GM21528 (cell line): ENCODE measurements at regions not wholly inside any gene's neighbourhood (a gene's known extent, or its start where the extent isn't known, plus 50 kb on each side); places are given as distances from the start of the nearest gene placed in this dataset.
"Not testable (repeated sequence)": the region's sequence is repeated elsewhere in the genome, so short reads cannot be mapped to it uniquely, and the experiment has no call there.

Experiments used
- ATAC-seq: cut with Tn5 transposase; IDR thresholded peaks from one replicate; pipeline ENCODE4 v1.9.1; 2021; ENCODE audit warnings: mild to moderate bottlenecking, moderate library complexity; ENCODE audit not compliant: unreplicated experiment, low FRiP score

DNA sequence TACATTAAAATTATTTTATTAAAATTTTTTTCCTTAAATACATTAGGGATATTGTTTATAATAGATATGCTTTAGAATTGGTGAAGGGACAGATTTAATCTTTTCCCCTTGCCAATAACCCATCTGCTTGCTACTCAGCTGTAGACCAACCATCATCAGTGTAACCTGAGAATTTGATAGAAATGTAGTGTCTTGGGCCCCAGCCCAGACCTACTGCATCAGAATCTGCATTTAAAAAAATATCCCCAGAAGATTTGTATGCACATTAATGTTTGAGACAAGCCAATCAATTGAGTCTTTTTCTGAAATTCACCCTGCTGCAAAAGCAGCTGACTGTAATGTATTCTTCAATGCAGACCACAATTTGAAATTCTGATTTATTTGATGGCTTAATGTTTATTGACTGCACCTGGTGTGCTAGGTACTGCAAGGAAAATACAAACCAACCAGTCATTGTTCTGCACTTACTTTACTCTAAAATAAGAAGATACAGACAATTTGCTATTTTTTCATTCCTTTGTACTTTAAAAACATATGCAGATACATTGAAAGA, 190.7 kb upstream of the SGO1 start:
- no peak for ATAC-seq

DNA sequence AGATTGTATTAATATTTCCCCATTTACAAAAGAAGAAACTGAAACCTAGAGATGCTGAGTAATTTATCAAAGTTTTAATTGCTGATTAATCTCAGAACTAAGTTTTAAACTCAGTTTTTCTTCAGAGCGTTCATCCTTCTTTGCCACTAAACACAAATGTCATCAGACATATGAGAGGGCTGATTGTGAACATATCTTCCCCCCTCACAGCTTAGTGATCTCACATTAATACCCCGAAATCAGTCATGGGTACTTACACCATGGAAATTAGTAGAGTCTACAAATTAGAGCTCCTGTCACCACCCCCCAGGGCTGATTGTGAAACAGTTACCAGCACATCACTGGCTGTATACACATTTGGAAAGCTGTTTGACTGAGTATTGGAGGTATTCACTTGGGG, 189.3 kb upstream of the SGO1 start:
- ATAC-seq = no peak

DNA sequence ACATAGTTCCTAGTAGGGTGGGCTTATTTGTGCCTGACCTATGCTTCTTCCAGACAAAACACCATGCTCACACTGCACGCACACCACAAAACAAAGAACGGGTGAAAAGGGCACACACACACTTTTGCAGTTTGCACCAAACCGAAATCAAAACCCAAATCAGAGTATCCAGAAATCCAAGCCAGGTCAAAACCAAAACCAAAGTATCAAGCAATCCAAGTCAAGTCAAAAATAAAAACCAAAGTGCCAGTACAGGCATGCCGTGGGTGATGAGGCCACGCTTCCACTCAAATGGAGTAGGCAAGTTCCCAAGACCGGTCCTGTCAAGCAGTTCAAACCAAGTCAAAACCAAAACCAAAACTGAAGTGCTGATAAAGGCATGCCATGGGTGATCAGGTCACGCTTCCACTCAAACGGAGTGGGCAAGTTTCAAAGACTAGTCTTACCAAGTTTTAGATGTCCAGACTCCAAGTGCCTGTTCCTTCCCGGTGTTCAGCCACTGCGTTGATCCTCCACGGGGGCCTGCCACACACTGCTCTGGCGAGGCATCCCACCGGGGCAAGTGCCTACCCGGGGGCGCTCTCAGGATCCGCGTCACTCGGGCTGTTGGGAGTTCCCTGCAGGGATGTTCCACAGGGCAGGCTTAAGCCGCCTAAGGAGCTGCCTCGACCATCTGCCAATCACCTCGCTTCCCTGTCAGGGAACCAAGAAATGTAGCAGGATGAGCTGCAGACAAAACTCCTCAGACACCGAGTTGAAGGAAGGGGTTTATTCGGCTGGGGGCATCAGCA, 184.5 kb upstream of the SGO1 start:
- not testable (repeated sequence) for ATAC-seq

DNA sequence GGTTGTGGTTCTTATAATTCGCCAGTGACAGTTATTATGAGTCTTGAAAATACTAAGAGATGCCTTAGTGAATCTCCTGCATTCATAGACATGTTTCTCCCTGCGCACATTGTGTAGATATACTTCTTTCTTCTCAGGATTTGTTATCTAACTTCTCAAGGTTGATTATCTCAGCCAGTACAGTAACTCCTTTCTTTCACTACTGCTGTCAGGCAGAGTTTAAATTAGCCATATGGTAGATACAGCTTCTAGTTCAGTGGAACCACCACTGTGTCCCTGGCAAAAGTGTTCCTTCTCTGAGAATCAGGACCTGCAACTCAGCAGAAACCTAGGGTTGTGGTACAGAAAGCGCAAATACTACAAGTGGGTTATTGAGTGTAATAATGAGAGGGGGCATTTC, 175.0 kb upstream of the SGO1 start:
- no peak for ATAC-seq

DNA sequence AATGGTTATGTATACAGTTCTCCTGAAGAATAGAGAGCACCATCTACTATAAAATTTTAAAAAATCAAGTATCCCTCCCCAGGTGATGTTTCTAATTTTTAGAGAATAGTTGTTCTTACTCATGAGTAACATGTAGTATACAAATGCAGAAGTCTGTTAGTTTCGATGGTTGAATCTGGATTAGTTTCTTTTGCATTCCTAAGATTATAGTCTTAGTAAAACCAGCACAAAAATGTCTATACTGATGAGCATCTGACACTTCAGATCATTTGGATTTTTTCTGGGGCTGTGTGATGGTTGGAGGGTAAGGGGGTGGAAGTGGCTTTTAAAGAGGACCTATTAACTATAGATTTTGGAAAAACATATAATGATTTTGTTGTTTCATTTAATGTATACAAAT, 167.3 kb upstream of the SGO1 start:
- ATAC-seq = no peak

DNA sequence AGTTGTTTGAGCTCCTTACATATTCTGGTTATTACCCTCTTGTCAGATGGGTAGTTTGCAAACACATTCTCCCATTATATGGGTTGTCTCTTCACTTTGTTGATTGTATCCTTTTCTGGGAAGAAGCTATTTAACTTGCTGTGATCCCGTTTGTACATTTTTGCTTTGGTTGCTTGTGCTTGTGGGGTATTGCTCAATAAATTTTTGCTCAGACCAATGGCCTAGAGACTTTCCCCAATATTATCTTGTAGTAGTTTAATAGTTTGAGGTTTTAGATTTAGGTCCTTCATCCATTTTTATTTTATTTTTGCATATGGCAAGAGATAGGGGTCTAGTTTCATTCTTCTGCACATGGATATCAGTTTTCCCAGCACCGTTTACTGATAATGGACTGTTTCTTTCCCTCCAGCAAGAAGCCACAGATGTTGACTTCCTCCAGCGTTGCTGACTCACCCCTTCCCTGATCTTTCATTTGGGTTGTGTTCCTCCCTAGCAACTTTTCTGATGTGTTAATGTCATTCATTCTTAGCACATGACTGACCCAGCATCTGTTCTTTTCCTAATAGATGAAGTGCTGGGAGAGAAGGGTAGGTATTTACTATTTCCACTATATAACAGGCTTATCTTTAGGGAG, 166.7 kb upstream of the SGO1 start:
- no peak for ATAC-seq

DNA sequence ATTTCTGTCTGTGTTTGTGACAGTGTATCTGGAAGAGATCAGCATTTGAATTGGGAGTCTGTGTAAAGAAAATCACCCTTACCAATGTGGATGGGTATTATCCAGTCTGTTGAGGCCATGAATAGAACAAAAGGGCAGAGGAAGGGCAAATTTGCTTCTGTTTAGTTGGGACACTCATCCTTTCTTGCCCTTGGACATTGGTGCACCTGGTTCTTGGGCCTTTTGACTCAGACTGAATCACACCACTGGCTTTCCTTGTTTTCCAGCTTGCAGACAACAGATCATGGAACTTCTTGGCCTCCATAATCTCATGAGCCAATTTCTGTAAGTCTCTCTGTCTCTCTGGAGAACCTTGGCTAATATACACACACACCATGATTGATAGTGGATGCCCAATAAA, 164.4 kb upstream of the SGO1 start:
- no peak for ATAC-seq

DNA sequence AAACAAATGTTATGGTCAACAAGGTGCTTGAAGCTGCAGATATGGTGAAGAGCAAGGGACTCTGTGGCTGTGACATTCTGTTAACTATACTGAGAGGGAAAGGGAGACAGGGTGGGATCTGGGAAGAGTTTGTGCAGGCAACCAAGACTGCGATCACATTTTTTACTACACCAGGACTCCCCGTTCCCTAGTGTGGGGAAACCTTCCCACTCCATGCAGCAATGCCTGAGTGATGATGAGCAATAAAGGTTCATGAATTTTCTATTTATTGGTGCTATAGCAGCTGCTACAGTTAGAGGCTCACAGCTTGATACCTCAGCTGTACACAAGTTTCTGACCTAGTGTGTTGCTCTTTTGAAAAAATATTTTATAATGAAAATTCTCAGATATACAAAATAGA, 160.9 kb upstream of the SGO1 start:
- no peak for ATAC-seq

DNA sequence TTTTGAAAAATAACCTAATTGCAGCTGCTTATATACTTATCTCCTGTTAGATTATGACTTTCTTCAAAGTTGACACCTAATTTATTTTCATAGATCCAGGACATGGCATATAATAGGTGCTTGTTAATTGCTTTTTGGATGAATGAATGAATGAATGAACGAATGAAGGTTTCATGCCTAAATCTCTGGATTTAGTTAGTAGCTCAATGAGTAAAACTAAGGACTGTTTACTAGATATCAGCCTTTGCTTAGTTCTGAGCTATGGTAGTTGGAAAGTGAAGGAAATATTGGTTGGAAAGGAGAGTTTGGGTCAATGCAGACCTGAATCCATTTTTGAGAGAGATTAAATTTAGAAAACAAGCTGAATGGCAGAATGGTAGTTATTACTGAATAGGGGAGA, 160.4 kb upstream of the SGO1 start:
- no peak for ATAC-seq

DNA sequence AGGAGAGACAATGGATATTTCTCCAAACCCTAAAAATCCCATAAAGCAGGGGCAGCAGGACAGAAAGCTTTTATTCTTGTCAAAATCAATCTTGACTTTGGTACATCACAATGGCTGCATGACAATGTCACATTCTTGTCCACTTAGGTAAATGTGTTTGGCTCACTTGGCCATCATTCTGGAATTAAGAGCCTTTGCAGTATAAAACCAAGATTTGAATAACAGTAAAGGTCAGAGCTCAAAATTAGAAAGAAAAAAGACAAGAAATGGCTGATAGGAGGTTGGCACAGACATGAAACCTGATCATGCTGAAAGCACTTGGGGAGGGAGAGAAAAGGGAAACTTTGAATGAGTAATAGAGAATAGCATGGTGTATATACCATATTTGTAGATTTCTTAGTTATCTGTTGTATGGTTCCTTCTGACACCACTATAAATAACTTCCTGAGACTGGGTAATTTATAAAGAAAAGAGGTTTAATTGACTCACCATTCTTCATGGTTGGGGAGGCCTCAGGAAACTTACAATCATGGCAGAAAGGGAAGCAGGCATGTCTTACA, 158.5 kb upstream of the SGO1 start:
- ATAC-seq = no peak

DNA sequence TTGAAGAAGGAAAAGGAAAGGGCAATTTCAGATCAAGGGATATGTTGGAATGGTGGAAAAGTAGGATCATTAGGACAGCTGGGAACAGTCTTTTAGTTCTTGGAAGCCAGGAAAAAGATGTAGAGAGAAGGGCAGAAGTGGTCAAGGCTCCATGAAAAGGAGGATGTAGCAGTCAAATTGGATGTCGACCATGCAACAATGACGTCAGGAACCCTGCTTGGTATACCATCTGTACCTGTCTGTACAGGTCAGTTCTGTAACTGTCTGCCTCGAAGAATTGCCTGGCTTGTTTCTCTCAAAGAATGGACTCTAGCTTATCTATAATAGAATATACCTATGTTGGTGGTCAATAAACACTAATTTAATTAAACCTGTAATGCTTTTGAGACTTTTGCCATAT, 157.8 kb upstream of the SGO1 start:
- ATAC-seq = no peak

DNA sequence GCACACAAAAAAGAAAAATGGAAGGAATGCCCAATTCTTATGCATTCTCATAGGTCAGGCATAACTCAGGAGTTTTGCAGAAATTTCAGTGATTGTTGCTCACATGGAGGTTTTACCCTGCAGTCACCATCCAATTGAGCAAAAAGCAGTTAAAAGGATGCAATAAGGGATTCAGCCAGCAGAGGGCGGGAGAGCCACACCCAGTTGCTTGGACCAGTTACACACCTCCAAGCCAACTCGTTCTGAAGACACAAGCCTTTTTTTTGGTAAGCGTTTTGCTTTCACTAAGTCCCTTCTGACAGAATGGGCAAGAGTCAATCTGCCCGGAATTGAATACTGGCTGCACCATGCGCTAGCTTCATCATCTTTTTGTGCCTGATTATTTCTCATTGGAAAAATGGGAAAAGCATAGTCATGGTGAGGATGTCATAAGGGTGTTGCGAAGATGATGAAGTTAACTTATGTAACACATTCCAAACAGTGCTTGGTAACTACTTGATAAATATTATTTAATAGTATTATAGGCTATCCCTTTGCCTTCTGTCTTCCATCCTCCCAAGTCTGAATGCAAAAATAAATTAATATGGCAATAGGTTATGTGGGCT, 154.4 kb upstream of the SGO1 start:
- ATAC-seq = peak; percentile 89

DNA sequence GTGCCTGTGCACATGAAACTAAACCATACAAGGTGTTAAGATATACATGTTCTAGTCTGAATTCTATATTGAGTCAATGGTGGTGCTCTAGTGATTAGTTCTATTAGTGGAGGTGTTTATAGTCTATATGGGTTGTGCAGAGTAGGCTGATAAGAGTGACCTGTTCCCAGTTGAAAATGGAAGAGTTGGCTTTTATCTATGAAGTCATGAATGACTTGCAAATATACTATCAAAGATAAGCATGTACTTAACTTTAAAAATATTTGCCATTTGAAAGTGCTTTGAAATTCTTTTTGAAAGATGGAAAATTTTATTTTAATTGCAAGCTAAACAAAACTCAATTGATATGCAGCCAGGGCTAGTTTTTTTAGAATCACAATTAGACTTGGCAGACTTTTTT, 150.6 kb upstream of the SGO1 start:
- ATAC-seq = no peak

DNA sequence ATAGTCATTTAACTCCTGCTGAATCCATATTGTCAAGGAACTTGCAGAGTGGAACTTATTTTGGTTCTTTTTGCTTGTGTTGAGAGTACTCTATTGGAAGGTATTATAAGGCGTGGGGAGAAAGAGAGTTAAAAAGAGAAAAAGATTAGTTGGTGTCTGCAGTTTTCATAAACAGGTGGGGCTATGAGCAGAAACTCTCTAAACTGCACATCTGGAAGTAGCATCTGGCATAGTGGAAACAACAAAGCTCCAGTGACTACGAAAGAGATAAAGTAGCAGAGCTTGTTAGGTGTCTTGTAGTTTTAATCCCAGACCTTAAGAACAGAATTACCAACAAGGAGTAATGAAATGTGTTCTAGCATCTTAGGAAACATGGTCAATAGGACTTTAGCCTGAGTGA, 148.8 kb upstream of the SGO1 start:
- no peak for ATAC-seq

DNA sequence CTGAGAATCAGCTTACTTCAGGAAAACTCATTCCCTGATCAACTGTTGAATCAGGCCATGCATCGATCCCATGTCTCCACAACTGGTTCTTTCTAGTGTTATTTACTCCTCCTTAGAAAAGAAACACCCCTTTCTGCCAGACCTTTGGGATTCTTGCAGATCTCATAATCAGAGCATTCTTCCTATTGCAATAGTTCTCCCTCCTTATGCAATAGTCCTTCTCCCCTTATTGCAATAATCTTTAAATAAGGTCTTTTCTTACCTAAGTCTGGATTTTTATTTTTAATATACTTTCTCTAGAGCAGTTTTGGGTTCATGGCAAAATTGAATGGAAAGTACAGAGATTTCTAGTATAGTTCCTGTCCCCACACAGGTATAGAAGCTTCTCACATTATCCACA, 141.9 kb upstream of the SGO1 start:
- ATAC-seq = no peak

DNA sequence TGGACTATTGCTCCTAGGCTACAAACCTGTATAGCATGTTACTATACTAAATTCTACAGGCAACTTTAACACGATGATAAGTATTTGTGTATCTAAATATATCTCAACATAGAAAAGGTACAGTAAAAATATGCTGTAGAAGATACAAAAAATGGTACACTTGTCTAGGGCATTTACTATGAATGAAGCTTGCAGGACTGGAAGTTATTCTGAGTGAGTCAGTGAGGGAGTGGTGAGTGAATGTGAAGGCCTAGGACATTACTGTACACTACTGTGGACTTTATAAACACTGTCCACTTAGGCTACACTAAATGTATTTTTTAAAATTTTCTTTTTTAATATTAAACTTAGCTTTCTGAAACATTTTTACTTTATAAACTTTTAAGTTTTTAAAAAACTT, 140.5 kb upstream of the SGO1 start:
- no peak for ATAC-seq

DNA sequence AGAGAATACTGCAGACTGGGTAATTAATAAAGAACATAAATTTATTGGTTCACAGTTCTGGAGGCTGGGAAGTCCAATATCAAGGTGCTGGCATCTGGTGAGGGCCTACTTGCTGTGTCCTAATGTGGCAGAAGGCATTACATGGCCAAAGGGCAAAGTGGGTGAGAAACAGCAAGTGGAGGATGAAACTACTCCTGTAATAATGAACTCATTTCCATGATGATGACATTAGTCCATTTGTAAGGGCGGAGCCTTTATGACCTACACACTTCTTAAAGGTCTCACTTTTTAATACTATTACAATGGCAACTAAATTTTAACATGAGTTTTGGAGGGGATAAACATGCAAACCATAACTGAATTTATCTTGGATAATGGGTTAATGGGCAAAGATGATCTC, 139.6 kb upstream of the SGO1 start:
- ATAC-seq = peak; percentile 14

DNA sequence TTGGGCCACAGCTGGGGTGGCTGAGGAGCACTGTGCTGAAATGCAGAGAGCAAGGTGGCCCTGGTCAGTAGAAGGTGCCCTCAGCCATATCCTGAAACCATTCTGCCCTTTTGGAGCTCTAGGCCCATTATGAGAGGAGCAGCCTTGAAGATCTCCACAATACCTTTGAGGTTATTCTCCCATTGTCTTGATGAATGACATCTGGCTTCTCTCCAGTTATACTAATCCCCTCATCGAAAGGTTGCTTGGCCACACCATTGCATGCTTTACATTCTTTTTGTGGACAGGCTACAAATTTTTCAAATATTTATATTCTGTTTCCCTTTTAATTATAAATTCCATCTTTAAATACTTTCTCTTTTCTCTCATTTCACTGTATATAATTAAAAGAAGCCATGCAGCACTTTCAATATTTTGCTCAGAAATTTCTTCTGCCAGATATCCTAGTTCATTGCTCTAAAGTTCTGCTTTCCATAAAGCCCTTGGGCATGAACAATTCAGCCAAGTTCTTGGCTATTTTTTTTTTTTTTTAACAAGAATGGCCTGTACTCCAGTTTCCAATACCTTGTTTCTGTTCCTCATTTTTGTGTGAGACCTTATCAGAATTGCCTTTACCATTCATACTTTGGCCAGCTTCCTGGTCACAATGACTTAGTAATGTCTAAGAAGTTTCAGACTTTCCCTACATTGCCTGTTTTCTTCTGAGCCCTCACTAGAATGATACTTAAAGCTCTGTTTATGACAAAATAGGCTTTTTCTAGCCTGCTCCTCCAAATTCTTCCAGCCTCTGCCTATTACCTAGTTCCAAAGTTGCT, 138.9 kb upstream of the SGO1 start:
- peak; percentile 98 for ATAC-seq

DNA sequence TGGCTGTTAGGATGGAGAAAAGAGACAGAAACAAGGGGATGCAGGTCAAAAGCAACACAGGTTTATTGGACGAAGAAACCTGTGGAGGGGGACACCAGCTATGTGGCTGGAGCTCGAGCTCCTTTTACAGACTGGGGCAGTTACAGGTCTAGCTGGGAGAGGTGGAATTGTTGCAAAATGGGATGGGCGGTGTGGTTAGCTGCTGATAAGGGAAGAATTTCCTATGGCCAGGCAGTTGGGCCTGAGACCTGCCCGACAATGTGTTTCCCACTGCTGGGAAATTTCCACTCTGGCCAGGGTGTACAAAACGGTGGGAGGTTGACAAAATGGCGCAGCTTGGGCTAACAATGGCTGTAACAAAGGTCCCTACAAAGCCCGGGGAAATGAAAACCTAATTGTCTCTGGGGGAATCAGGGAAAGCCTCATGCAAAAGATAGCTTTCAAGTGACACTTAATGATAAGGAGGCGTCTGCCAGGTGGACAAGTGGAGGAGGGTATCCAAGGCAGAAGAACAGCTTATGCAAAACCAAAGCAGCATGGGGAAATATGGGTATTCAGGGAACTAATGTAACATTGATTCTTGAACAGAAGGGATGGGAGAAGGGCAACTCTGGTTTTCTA, 137.4 kb upstream of the SGO1 start:
- ATAC-seq = no peak

DNA sequence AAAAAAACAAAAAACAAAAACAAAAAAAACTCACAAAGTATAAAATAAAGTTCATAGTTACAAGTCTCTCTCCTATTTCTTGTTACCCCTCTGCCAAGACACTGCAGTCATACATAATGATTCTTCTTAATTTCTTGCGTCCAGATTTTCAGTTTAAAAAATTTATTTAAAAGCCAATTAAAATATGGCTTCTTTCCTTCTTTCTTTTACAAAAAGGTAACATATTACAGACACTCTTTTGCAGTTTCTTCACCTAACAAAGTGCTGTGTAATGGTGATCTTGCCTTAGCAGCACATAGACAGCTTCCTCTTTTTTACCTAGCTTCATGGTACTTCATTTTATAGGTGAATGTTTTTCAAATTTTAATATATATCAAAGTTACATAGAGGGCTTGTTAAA, 136.1 kb upstream of the SGO1 start:
- ATAC-seq = no peak
